ENCODE measurements at regions not wholly inside any gene's neighbourhood (a gene's known extent, or its start where the extent isn't known, plus 50 kb on each side); places are given as distances from the start of the nearest gene placed in this dataset.

GRCh38 chr11:92866679-92867282 lies 102.7 kb upstream of the MTNR1B start:
- no peak overlapping the region for H3K4me2 ChIP-seq
- H3K4me3 ChIP-seq, result no peak overlapping the region
- TF ChIP-seq CBX8 (IDR thresholded peaks at IDR 0.05) (no peak), BHLHE40 (IDR thresholded peaks at IDR 0.05; ENCODE audit: low read depth, low read length) (no peak), GATA3 (IDR thresholded peaks at IDR 0.05; ENCODE audit: borderline replicate concordance) (no peak), ZSCAN20 (CRISPR knock-in tag; IDR thresholded peaks at IDR 0.05) (no peak), HDAC2 (IDR thresholded peaks at IDR 0.05) (no peak), MAFK (IDR thresholded peaks at IDR 0.05; ENCODE audit: partially characterized antibody) (no peak), EHMT2 (IDR thresholded peaks at IDR 0.05; ENCODE audit: low read depth) (no peak), NFE2L2 (conservative IDR thresholded peaks at IDR 0.05; ENCODE audit: low read length) (no peak), ATOH8 (CRISPR knock-in tag; IDR thresholded peaks at IDR 0.05; ENCODE audit: low read depth) (no peak), SREBF2 (IDR thresholded peaks at IDR 0.05) (no peak), HEYL (CRISPR knock-in tag; IDR thresholded peaks at IDR 0.05) (no peak), ZC3H11A (IDR thresholded peaks at IDR 0.05) (no peak), TFCP2L1 (CRISPR knock-in tag; IDR thresholded peaks at IDR 0.05) (no peak), JUN (IDR thresholded peaks at IDR 0.05) (no peak), NPAS2 (CRISPR knock-in tag; IDR thresholded peaks at IDR 0.05; ENCODE audit: borderline replicate concordance) (no peak)
- no peak for DNase-seq (ENCODE audit: low read depth in 1 of 2, low spot score in 1 of 2)
- 76% methylated on average over 30 of the region's 38 CpGs for WGBS (ENCODE audit: missing lambda C conversion rate)
- H3K9me3 ChIP-seq, result no peaks in the 10 kb centered on the region
- ChIA-PET POLR2A (no interaction called here), CTCF (interaction anchor here (1.6 kb wide), 1 partner anchor 19 kb away, joined by 7 read pairs; no protein-coding TSS in a partner anchor)
- no peak overlapping the region for H3K27ac ChIP-seq
- ATAC-seq, result no peak
- no peak for FAIRE-seq
- no peaks in the 10 kb centered on the region for H3K4me1 ChIP-seq

- WGBS (ENCODE audit: missing lambda C conversion rate), result 52% methylated on average over 9 of the region's 9 CpGs
- Histone ChIP-seq H3K27ac (no peak overlapping the region), H3K4me3 (no peak overlapping the region), H3K4me1 (no peaks in the 10 kb centered on the region), H3K9me3 (no peaks in the 10 kb centered on the region), H3K4me2 (no peak overlapping the region)
- TF ChIP-seq SREBF2 (IDR thresholded peaks at IDR 0.05) (no peak), EHF (CRISPR knock-in tag; IDR thresholded peaks at IDR 0.05) (no peak), CEBPB (IDR thresholded peaks at IDR 0.05) (no peak), PBX3 (IDR thresholded peaks at IDR 0.05) (no peak), CTCF (IDR thresholded peaks at IDR 0.05) (no peak), JUNB (IDR thresholded peaks at IDR 0.05) (no peak), CBX8 (IDR thresholded peaks at IDR 0.05) (no peak), NPAS2 (CRISPR knock-in tag; IDR thresholded peaks at IDR 0.05; ENCODE audit: borderline replicate concordance) (no peak), HMGXB4 (CRISPR knock-in tag; IDR thresholded peaks at IDR 0.05; ENCODE audit: borderline replicate concordance) (no peak), E2F6 (IDR thresholded peaks at IDR 0.05; ENCODE audit: borderline replicate concordance, low read depth) (no peak), KDM5A (IDR thresholded peaks at IDR 0.05) (no peak), MAFK (IDR thresholded peaks at IDR 0.05; ENCODE audit: partially characterized antibody) (no peak), CBX2 (IDR thresholded peaks at IDR 0.05; ENCODE audit: borderline replicate concordance, low read depth) (no peak), HOXB5 (CRISPR knock-in tag; IDR thresholded peaks at IDR 0.05) (no peak), RCOR1 (IDR thresholded peaks at IDR 0.05; ENCODE audit: low read depth, low read length) (no peak), ZSCAN20 (CRISPR knock-in tag; IDR thresholded peaks at IDR 0.05) (no peak), POLR2A (IDR thresholded peaks at IDR 0.05; ENCODE audit: low read length) (no peak)
- no peak for ATAC-seq
- ChIA-PET POLR2A (no interaction called here), CTCF (no interaction called here)
- DNase-seq (ENCODE audit: low read depth in 1 of 2, low spot score in 1 of 2), result no peak
- no peak for FAIRE-seq
Measured at GRCh38 chr11:92867913-92868619, 101.4 kb upstream of the MTNR1B start.
